ENCODE measurements at regions not wholly inside any gene's neighbourhood (a gene's known extent, or its start where the extent isn't known, plus 50 kb on each side); places are given as distances from the start of the nearest gene placed in this dataset.

DNA sequence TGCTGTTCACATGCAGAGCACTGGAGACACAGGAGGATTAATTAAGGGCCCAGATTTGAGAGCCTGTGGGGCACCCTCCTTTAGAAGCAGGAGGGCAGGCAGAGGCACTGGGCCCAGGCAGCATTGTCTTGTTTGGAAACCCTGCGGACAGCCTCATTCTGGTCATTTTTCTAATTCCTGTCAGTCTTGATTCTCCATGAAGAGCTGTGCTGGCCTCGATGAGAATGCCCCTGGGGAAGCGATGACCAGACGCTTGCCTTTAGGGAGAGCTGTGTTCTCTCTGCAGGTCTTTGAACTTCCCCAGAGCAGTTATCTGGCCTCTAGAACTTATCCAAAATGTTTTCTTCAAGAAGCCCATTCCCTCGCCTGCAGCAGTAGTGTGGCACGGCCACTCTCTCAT, 117.8 kb upstream of the PTCH1 start:
- CTCF ChIA-PET, result no interaction called here
- no peak for DNase-seq (ENCODE audit: low spot score)
- no peak for ATAC-seq
- Mint-ChIP-seq H3K9me3 (peaks cover 4% of the 10 kb centered on the region; the same call in 1 of the 2 replicates), H3K36me3 (no peaks in the 10 kb centered on the region), H3K27me3 (ENCODE audit: low read depth) (no peaks in the 10 kb centered on the region; the same call in 1 of the 2 replicates), H3K27ac (no peak overlapping the region), H3K4me1 (peaks cover 8% of the 10 kb centered on the region), H3K4me3 (no peak overlapping the region)
- TF ChIP-seq PRRX2 (CRISPR knock-in tag; IDR thresholded peaks at IDR 0.05) (no peak), ZNF121 (CRISPR knock-in tag; IDR thresholded peaks at IDR 0.05) (no peak), FOXK1 (CRISPR knock-in tag; IDR thresholded peaks at IDR 0.05) (no peak), ETV6 (CRISPR knock-in tag; IDR thresholded peaks at IDR 0.05) (no peak), ZBTB21 (CRISPR knock-in tag; IDR thresholded peaks at IDR 0.05; ENCODE audit: borderline replicate concordance) (no peak), FOXJ3 (CRISPR knock-in tag; IDR thresholded peaks at IDR 0.05; ENCODE audit: borderline replicate concordance) (no peak)
- TF ChIP-seq, protein P1, sequence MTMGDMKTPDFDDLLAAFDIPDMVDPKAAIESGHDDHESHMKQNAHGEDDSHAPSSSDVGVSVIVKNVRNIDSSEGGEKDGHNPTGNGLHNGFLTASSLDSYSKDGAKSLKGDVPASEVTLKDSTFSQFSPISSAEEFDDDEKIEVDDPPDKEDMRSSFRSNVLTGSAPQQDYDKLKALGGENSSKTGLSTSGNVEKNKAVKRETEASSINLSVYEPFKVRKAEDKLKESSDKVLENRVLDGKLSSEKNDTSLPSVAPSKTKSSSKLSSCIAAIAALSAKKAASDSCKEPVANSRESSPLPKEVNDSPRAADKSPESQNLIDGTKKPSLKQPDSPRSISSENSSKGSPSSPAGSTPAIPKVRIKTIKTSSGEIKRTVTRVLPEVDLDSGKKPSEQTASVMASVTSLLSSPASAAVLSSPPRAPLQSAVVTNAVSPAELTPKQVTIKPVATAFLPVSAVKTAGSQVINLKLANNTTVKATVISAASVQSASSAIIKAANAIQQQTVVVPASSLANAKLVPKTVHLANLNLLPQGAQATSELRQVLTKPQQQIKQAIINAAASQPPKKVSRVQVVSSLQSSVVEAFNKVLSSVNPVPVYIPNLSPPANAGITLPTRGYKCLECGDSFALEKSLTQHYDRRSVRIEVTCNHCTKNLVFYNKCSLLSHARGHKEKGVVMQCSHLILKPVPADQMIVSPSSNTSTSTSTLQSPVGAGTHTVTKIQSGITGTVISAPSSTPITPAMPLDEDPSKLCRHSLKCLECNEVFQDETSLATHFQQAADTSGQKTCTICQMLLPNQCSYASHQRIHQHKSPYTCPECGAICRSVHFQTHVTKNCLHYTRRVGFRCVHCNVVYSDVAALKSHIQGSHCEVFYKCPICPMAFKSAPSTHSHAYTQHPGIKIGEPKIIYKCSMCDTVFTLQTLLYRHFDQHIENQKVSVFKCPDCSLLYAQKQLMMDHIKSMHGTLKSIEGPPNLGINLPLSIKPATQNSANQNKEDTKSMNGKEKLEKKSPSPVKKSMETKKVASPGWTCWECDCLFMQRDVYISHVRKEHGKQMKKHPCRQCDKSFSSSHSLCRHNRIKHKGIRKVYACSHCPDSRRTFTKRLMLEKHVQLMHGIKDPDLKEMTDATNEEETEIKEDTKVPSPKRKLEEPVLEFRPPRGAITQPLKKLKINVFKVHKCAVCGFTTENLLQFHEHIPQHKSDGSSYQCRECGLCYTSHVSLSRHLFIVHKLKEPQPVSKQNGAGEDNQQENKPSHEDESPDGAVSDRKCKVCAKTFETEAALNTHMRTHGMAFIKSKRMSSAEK (CRISPR knock-in tag; IDR thresholded peaks at IDR 0.05; ENCODE audit: borderline replicate concordance), result no peak
- TF ChIP-seq, protein P2, sequence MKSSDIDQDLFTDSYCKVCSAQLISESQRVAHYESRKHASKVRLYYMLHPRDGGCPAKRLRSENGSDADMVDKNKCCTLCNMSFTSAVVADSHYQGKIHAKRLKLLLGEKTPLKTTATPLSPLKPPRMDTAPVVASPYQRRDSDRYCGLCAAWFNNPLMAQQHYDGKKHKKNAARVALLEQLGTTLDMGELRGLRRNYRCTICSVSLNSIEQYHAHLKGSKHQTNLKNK (CRISPR knock-in tag; IDR thresholded peaks at IDR 0.05), result no peak
- POLR2A ChIA-PET, result no interaction called here

DNA sequence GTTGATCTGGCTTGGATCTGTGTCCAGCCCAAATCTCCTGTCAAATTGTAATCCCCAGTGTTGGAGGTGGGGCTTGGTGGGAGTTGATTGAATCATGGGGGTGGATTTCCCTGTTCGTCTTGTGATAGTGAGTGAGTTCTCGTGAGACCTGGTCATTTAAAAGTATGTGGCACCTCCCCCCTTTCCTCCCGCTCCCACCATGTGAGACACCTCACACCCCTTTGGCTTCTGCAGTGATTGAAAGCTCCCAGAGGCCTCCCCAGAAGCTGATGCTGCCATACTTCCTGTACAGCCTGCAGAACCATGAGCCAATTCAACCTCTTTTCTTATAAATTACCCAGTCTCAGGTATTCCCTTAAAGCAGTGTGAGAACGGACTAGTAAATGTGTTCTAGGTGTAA, 117.3 kb upstream of the PTCH1 start:
- TF ChIP-seq, protein P3, sequence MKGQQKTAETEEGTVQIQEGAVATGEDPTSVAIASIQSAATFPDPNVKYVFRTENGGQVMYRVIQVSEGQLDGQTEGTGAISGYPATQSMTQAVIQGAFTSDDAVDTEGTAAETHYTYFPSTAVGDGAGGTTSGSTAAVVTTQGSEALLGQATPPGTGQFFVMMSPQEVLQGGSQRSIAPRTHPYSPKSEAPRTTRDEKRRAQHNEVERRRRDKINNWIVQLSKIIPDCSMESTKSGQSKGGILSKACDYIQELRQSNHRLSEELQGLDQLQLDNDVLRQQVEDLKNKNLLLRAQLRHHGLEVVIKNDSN (CRISPR knock-in tag; IDR thresholded peaks at IDR 0.05), result no peak
- TF ChIP-seq OVOL2 (CRISPR knock-in tag; IDR thresholded peaks at IDR 0.05; ENCODE audit: borderline replicate concordance), result no peak
- no peak for TF ChIP-seq TEAD1 (CRISPR knock-in tag; IDR thresholded peaks at IDR 0.05)
- no peak for TF ChIP-seq CREB1 (CRISPR knock-in tag; IDR thresholded peaks at IDR 0.05)
- TF ChIP-seq NR3C1 (CRISPR knock-in tag; conservative IDR thresholded peaks at IDR 0.05; ENCODE audit: low read depth), result no peak
- no peak for TF ChIP-seq GRHL2 (CRISPR knock-in tag; IDR thresholded peaks at IDR 0.05; ENCODE audit: insufficient replicate concordance, severe bottlenecking)
- TF ChIP-seq, protein P4, sequence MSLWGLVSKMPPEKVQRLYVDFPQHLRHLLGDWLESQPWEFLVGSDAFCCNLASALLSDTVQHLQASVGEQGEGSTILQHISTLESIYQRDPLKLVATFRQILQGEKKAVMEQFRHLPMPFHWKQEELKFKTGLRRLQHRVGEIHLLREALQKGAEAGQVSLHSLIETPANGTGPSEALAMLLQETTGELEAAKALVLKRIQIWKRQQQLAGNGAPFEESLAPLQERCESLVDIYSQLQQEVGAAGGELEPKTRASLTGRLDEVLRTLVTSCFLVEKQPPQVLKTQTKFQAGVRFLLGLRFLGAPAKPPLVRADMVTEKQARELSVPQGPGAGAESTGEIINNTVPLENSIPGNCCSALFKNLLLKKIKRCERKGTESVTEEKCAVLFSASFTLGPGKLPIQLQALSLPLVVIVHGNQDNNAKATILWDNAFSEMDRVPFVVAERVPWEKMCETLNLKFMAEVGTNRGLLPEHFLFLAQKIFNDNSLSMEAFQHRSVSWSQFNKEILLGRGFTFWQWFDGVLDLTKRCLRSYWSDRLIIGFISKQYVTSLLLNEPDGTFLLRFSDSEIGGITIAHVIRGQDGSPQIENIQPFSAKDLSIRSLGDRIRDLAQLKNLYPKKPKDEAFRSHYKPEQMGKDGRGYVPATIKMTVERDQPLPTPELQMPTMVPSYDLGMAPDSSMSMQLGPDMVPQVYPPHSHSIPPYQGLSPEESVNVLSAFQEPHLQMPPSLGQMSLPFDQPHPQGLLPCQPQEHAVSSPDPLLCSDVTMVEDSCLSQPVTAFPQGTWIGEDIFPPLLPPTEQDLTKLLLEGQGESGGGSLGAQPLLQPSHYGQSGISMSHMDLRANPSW (CRISPR knock-in tag; conservative IDR thresholded peaks at IDR 0.05; ENCODE audit: low read depth), result no peak
- TF ChIP-seq ZNF219 (CRISPR knock-in tag; IDR thresholded peaks at IDR 0.05; ENCODE audit: borderline replicate concordance), result no peak
- TF ChIP-seq RORB (CRISPR knock-in tag; IDR thresholded peaks at IDR 0.05), result no peak
- TF ChIP-seq, protein P5, sequence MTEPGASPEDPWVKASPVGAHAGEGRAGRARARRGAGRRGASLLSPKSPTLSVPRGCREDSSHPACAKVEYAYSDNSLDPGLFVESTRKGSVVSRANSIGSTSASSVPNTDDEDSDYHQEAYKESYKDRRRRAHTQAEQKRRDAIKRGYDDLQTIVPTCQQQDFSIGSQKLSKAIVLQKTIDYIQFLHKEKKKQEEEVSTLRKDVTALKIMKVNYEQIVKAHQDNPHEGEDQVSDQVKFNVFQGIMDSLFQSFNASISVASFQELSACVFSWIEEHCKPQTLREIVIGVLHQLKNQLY (CRISPR knock-in tag; IDR thresholded peaks at IDR 0.05), result no peak
- ATAC-seq (no peak), DNase-seq (ENCODE audit: low spot score) (no peak)
- Mint-ChIP-seq H3K4me3 (no peak overlapping the region), H3K4me1 (peaks cover 8% of the 10 kb centered on the region), H3K9me3 (peaks cover 4% of the 10 kb centered on the region; the same call in 1 of the 2 replicates), H3K27me3 (ENCODE audit: low read depth) (no peaks in the 10 kb centered on the region; the same call in 1 of the 2 replicates), H3K36me3 (no peaks in the 10 kb centered on the region), H3K27ac (no peak overlapping the region)
- ChIA-PET POLR2A (no interaction called here), CTCF (no interaction called here)

Data from WTC11 (cell line).